AG04449 (cell line): ENCODE measurements at regions not wholly inside any gene's neighbourhood (a gene's known extent, or its start where the extent isn't known, plus 50 kb on each side); places are given as distances from the start of the nearest gene placed in this dataset.

Experiments
- CTCF ChIA-PET: fragments of 350-600 bp; formaldehyde crosslinking; extraction: SDS; loops from one replicate; lab custom pipeline; 2021; ENCODE audit warnings: antibody characterized with exemption; lab: Yijun Ruan, JAX
- POLR2A ChIA-PET: fragments of 400-600, 350-600 bp; formaldehyde crosslinking; extraction: SDS; loops from one replicate; lab custom pipeline; 2020; ENCODE audit warnings: antibody characterized with exemption, inconsistent platforms; lab: Yijun Ruan, JAX
- DNase-seq: peaks from one replicate; pipeline ENCODE4 v3.0.0-alpha.2; 2010; ENCODE audit warnings: low read depth, low spot score
- H3K4me3 ChIP-seq: 2 replicates; pipeline ENCODE4 v1.5.1; 2011; ENCODE audit warnings: low read depth, mild to moderate bottlenecking, control low read depth, low read length
- TF ChIP-seq, protein P1 (sequence below): IDR thresholded peaks from one replicate; pipeline ENCODE4 v1.5.1; 2011; ENCODE audit warnings: mild to moderate bottlenecking, moderate library complexity, low read length, control low read depth, inconsistent platforms; ENCODE audit not compliant: insufficient read depth; ENCODE audit errors: missing control alignments

DNA sequence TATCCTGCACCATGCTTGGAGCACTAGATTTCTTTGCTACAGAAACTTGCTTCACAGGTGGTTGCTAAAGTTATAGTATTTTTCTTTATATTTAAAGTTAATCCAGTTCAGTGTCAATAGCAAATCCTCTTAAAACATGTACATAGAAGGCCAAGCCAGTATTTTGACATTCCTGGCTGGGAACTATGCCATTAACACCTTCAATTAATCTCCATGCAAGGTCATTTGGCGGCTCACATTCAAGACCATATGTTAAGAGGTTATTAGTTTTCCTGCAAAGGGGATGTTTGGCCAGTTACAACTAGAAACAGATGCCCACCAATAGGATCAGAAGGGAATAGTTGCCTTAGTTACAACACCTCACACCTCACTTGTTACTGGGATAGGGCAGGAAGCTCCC lies 261.3 kb upstream of the MEIS1 start:
- POLR2A ChIA-PET: no interaction called here
- TF ChIP-seq, protein P1, sequence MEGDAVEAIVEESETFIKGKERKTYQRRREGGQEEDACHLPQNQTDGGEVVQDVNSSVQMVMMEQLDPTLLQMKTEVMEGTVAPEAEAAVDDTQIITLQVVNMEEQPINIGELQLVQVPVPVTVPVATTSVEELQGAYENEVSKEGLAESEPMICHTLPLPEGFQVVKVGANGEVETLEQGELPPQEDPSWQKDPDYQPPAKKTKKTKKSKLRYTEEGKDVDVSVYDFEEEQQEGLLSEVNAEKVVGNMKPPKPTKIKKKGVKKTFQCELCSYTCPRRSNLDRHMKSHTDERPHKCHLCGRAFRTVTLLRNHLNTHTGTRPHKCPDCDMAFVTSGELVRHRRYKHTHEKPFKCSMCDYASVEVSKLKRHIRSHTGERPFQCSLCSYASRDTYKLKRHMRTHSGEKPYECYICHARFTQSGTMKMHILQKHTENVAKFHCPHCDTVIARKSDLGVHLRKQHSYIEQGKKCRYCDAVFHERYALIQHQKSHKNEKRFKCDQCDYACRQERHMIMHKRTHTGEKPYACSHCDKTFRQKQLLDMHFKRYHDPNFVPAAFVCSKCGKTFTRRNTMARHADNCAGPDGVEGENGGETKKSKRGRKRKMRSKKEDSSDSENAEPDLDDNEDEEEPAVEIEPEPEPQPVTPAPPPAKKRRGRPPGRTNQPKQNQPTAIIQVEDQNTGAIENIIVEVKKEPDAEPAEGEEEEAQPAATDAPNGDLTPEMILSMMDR: no peak
- DNase-seq: no peak
- no peak overlapping the region for H3K4me3 ChIP-seq
- CTCF ChIA-PET: no interaction called here

DNA sequence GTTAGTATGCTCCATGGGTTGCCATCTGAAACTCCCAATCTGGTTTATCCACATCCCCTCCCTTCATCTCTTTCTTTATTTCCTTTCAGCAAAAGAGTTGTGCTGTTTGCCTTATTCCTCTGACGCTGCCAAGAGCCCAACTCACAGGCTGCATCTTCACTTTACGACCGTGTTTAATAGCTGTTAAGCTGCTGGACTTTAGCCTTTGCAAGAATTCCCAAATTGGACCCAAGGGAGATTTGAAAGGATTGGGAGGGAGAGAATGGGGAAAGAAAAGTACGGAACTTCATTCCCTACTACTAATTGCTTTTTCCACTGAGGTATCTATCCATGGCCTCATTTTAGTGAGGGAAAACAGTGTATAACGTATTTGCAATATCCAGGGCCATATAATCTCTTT lies 263.4 kb upstream of the MEIS1 start:
- H3K4me3 ChIP-seq: no peak overlapping the region
- TF ChIP-seq, protein P1: no peak
- DNase-seq: no peak
- POLR2A ChIA-PET: no interaction called here
- CTCF ChIA-PET: no interaction called here

DNA sequence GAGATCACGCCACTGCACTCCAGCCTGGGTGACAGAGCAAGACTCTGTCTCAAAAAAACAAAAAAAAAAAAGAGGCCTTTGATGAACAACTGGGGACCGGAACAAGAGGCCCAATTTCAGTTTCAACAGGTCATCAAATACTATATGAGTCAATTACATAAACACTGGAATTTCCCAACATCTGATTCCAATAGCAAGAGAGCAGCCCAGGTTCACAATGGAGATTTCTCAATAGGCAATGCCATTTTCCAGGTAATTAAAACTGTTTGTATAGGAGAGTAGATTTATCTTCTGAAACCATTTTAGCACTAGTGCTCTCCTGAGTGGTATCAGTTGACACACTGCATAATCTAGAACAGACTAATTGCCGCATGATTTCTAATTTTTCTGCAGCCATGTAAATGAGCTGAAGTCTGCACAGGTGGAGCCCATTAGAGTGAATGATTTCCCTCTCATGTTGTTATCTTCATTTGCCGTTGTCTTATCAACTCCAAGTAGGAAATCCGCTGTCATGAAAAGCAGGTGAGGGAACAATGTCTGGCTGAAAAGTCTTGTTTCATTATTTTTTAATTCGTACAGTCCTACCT lies 264.1 kb upstream of the MEIS1 start:
- H3K4me3 ChIP-seq: no peak overlapping the region
- CTCF ChIA-PET: no interaction called here
- no peak for DNase-seq
- POLR2A ChIA-PET: no interaction called here
- TF ChIP-seq, protein P1: no peak

DNA sequence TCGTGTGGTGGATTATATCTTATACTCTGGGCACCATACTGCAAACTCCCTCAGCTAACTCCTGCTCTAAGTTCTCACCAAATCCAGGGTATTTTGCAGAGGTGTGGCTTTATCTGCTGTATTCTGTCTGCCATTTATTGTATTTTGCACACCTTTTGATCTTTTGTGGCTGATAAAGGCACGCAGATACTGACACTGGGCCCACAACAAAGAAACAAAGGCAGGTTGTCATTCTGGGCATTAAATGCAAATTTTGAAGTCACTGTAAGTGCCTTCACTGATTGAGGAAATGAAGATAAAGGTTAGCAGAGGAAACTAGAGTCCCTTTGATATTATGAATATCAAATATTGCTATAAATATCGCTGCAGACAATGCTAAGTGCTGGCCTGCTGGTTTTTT lies 265.8 kb upstream of the MEIS1 start:
- TF ChIP-seq, protein P1: no peak
- POLR2A ChIA-PET: no interaction called here
- CTCF ChIA-PET: no interaction called here
- no peak overlapping the region for H3K4me3 ChIP-seq
- DNase-seq: no peak

DNA sequence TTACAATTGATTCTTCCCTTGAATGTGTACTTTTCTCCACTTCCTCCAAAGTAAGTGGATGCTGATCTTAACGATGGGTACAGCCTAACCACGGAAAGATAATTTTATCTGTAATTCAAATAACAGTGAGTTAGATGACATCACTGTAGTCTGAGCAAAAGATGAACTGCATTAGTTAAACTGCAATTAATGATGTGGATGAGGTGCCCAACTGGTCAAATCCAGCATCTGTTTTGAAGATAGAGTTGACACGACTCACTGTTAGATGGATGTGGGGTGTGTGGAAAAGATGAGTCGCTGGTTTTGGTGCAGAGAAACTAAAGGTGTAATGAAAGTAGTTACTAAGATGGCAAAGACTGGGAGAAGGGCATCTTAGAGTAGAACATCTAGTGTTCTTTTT lies 270.5 kb upstream of the MEIS1 start:
- H3K4me3 ChIP-seq: no peak overlapping the region
- ChIA-PET CTCF (no interaction called here), POLR2A (no interaction called here)
- DNase-seq: no peak
- TF ChIP-seq, protein P1: no peak

DNA sequence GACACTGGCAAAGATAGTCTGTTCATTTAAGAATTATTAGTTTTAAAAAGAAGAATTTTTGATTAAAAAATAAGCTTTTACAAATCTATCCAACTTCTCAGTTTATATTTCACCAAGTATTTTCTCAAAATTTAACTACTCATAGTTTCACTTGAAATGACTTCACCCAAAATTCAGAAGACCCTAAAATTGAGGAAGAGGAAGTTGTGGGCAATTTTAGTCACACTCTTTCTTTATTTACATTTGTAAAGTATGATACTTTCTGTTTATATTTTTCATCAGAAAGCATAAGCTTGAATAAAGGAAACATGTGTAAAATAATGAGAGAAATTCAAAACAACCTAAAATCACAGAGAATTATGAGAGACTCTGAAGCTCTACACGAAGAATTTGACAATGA lies 278.8 kb upstream of the MEIS1 start:
- TF ChIP-seq, protein P1: no peak
- H3K4me3 ChIP-seq: no peak overlapping the region
- ChIA-PET CTCF (no interaction called here), POLR2A (no interaction called here)
- DNase-seq: no peak
